Right atrium auricular region (tissue), 2 donors: ENCODE measurements at regions not wholly inside any gene's neighbourhood (a gene's known extent, or its start where the extent isn't known, plus 50 kb on each side); places are given as distances from the start of the nearest gene placed in this dataset.

Experiments
- DNase-seq: peaks from one replicate; pipeline ENCODE4 v3.0.0-alpha.2; 2019; ENCODE audit warnings: low spot score
- H3K27ac ChIP-seq, 2 donors: fragments of 200-600 bp; sonication (generic); 1 replicate in 1 of 2; 2 replicates in 1 of 2; pipeline ENCODE4 v1.5.1; 2016 to 2019
- H3K27me3 ChIP-seq, 2 donors: fragments of 200-600 bp; sonication (generic); one replicate each; pipeline versions ENCODE4 v1.5.1 to v1.6.0; 2017 to 2019
- H3K36me3 ChIP-seq: fragments of 200-600 bp; sonication (generic); one replicate; pipeline ENCODE4 v1.5.1; 2016
- H3K4me1 ChIP-seq, 2 donors: fragments of 200-600 bp; sonication (generic); one replicate each; pipeline versions ENCODE4 v1.5.1 to v1.6.0; 2017 to 2019
- H3K4me3 ChIP-seq, 2 donors: fragments of 200-600 bp; sonication (generic); 1 replicate in 1 of 2; 2 replicates in 1 of 2; pipeline ENCODE4 v1.5.1; 2017 to 2019; ENCODE audit warnings: mild to moderate bottlenecking in 1 of 2, moderate library complexity in 1 of 2
- H3K9me3 ChIP-seq, 2 donors: fragments of 200-600 bp; sonication (generic); one replicate each; pipeline ENCODE4 v1.5.1; 2019
- CTCF ChIP-seq, 2 donors: fragments of 200-600 bp; sonication (generic); IDR thresholded peaks; one replicate each; pipeline ENCODE4 v1.5.1; 2019; ENCODE audit warnings: antibody characterized with exemption in 2 of 2

GRCh38 chr7:46705386-46706255 lies 784.5 kb upstream of the IGFBP3 start:
- no peak for TF ChIP-seq CTCF (IDR thresholded peaks at IDR 0.05)
- no peaks in the 10 kb centered on the region for H3K27me3 ChIP-seq
- no peak overlapping the region for H3K4me3 ChIP-seq
- no peak for DNase-seq
- H3K9me3 ChIP-seq = no peaks in the 10 kb centered on the region
- no peaks in the 10 kb centered on the region for H3K4me1 ChIP-seq
- H3K27ac ChIP-seq = no peak overlapping the region
- no peaks in the 10 kb centered on the region for H3K36me3 ChIP-seq

GRCh38 chr7:46696741-46697140 lies 775.7 kb upstream of the IGFBP3 start:
- Histone ChIP-seq H3K36me3 (no peaks in the 10 kb centered on the region), H3K9me3 (no peaks in the 10 kb centered on the region), H3K27ac (no peak overlapping the region), H3K4me1 (no peaks in the 10 kb centered on the region), H3K27me3 (no peaks in the 10 kb centered on the region), H3K4me3 (no peak overlapping the region)
- no peak for DNase-seq
- no peak for TF ChIP-seq CTCF (IDR thresholded peaks at IDR 0.05)

GRCh38 chr7:46695051-46695708 lies 774.1 kb upstream of the IGFBP3 start:
- Histone ChIP-seq H3K27ac (no peak overlapping the region), H3K27me3 (no peaks in the 10 kb centered on the region), H3K9me3 (no peaks in the 10 kb centered on the region), H3K4me1 (no peaks in the 10 kb centered on the region), H3K36me3 (no peaks in the 10 kb centered on the region), H3K4me3 (no peak overlapping the region)
- no peak for DNase-seq
- no peak for TF ChIP-seq CTCF (IDR thresholded peaks at IDR 0.05)

- TF ChIP-seq CTCF (IDR thresholded peaks at IDR 0.05) = no peak
- Histone ChIP-seq H3K4me1 (no peaks in the 10 kb centered on the region), H3K9me3 (no peaks in the 10 kb centered on the region), H3K36me3 (no peaks in the 10 kb centered on the region), H3K27ac (no peak overlapping the region), H3K27me3 (no peaks in the 10 kb centered on the region), H3K4me3 (no peak overlapping the region)
- DNase-seq = no peak
These were observed 773.0 kb upstream of the IGFBP3 start for GRCh38 chr7:46694058-46694457.

- Histone ChIP-seq H3K27ac (no peak overlapping the region), H3K4me1 (peaks cover 0 to 1% of the 10 kb centered on the region in 2 donors), H3K27me3 (no peaks in the 10 kb centered on the region), H3K4me3 (no peak overlapping the region), H3K9me3 (no peaks in the 10 kb centered on the region), H3K36me3 (no peaks in the 10 kb centered on the region)
- no peak for DNase-seq
- TF ChIP-seq CTCF (IDR thresholded peaks at IDR 0.05) = no peak
These were observed 766.1 kb upstream of the IGFBP3 start for GRCh38 chr7:46687203-46687602.
